ENCODE measurements at regions not wholly inside any gene's neighbourhood (a gene's known extent, or its start where the extent isn't known, plus 50 kb on each side); places are given as distances from the start of the nearest gene placed in this dataset.
"Not testable (repeated sequence)": the region's sequence is repeated elsewhere in the genome, so short reads cannot be mapped to it uniquely, and the experiment has no call there.

- DNase-seq (ENCODE audit: extremely low read depth in 1 of 4, low spot score in 3 of 4); CTCF ChIA-PET (ENCODE audit: low intra/inter-chr PET ratio); H3K27ac ChIP-seq (ENCODE audit: extremely low read depth, low read depth, low read length); H3K4me2 ChIP-seq (ENCODE audit: insufficient read depth, low read length); H3K36me3 ChIP-seq (ENCODE audit: control insufficient read depth, insufficient read depth, low read length); BruUV-seq (replicated peaks); H3K4me1 ChIP-seq (replicated peaks in 1 of 2; ENCODE audit: control insufficient read depth in 2 of 2, insufficient read depth in 2 of 2, low read length in 2 of 2); H3K9ac ChIP-seq (ENCODE audit: insufficient read depth in 1 of 2, low read depth in 2 of 2, low read length in 2 of 2); intact Hi-C loops (cut with micrococcal nuclease); H3K9me3 ChIP-seq (replicated peaks; ENCODE audit: control insufficient read depth, insufficient read depth, low read depth, low read length); ATAC-seq; POLR2A ChIA-PET; FAIRE-seq; H3K4me3 ChIP-seq; in situ Hi-C loops (cut with MboI); H2AFZ ChIP-seq (ENCODE audit: low read depth, low read length); H4K20me1 ChIP-seq (replicated peaks; ENCODE audit: control insufficient read depth, insufficient read depth, low read length); H3K79me2 ChIP-seq (ENCODE audit: control insufficient read depth, insufficient read depth, low read length); H3K9me1 ChIP-seq (ENCODE audit: control insufficient read depth, insufficient read depth, low read length); H3K27me3 ChIP-seq (ENCODE audit: control insufficient read depth in 2 of 2, insufficient read depth in 2 of 2, low read length in 2 of 2): not testable (repeated sequence)
- 0% methylated on average over 13 of the region's 19 CpGs for WGBS (ENCODE audit: insufficient coverage, low coverage, missing lambda C conversion rate)
Observed at GRCh38 chr12:19775976-19776375, 336.7 kb downstream of the AEBP2 start.

- TF ChIP-seq EGR1 (conservative IDR thresholded peaks at IDR 0.05) (no peak), ZNF609 (CRISPR knock-in tag; IDR thresholded peaks at IDR 0.05; ENCODE audit: borderline replicate concordance) (no peak), CBX3 (IDR thresholded peaks at IDR 0.05; ENCODE audit: borderline replicate concordance in 1 of 2, low read length in 2 of 2) (no peak), RBM14 (IDR thresholded peaks at IDR 0.05; ENCODE audit: borderline replicate concordance, insufficient read depth, low read depth, low read length) (no peak), ZBTB8A (IDR thresholded peaks at IDR 0.05; ENCODE audit: partially characterized antibody) (no peak), ZNF354B (CRISPR knock-in tag; IDR thresholded peaks at IDR 0.05) (no peak), SRSF1 (IDR thresholded peaks at IDR 0.05; ENCODE audit: low read depth, low read length) (no peak), ZNF449 (CRISPR knock-in tag; IDR thresholded peaks at IDR 0.05) (no peak)
- intact Hi-C loops (cut with micrococcal nuclease) (no loop called here), in situ Hi-C loops (cut with MboI) (no loop called here)
- no peak for FAIRE-seq
- no peaks in the 10 kb centered on the region for H3K27me3 ChIP-seq (ENCODE audit: control insufficient read depth in 2 of 2, insufficient read depth in 2 of 2, low read length in 2 of 2)
- H3K79me2 ChIP-seq (ENCODE audit: control insufficient read depth, insufficient read depth, low read length): no peaks in the 10 kb centered on the region
- H3K27ac ChIP-seq (ENCODE audit: extremely low read depth, low read depth, low read length): no peak overlapping the region
- H3K4me1 ChIP-seq (replicated peaks in 1 of 2; ENCODE audit: control insufficient read depth in 2 of 2, insufficient read depth in 2 of 2, low read length in 2 of 2): no peaks in the 10 kb centered on the region
- H3K4me3 ChIP-seq: no peak overlapping the region
- H4K20me1 ChIP-seq (replicated peaks; ENCODE audit: control insufficient read depth, insufficient read depth, low read length): no peaks in the 10 kb centered on the region
- POLR2A ChIA-PET: no interaction called here
- no peak overlapping the region for H3K4me2 ChIP-seq (ENCODE audit: insufficient read depth, low read length)
- no peaks in the 10 kb centered on the region for H3K36me3 ChIP-seq (ENCODE audit: control insufficient read depth, insufficient read depth, low read length)
- no peaks in the 10 kb centered on the region for H3K9me3 ChIP-seq (replicated peaks; ENCODE audit: control insufficient read depth, insufficient read depth, low read depth, low read length)
- BruUV-seq (replicated peaks): no TSS peak
- H3K9ac ChIP-seq (ENCODE audit: insufficient read depth in 1 of 2, low read depth in 2 of 2, low read length in 2 of 2): no peak overlapping the region
- no peak for ATAC-seq
- H2AFZ ChIP-seq (ENCODE audit: low read depth, low read length): no peak overlapping the region
- no peaks in the 10 kb centered on the region for H3K9me1 ChIP-seq (ENCODE audit: control insufficient read depth, insufficient read depth, low read length)
- DNase-seq (ENCODE audit: extremely low read depth in 1 of 4, low spot score in 3 of 4): no peak
- WGBS (ENCODE audit: insufficient coverage, low coverage, missing lambda C conversion rate): 2% methylated on average over 3 of the region's 3 CpGs
- CTCF ChIA-PET (ENCODE audit: low intra/inter-chr PET ratio): no interaction called here
Observed at GRCh38 chr12:19778172-19778571, 338.9 kb downstream of the AEBP2 start.

All from K562 (cell line).